H9 (cell line): ENCODE measurements at regions not wholly inside any gene's neighbourhood (a gene's known extent, or its start where the extent isn't known, plus 50 kb on each side); places are given as distances from the start of the nearest gene placed in this dataset.
"Not testable (repeated sequence)": the region's sequence is repeated elsewhere in the genome, so short reads cannot be mapped to it uniquely, and the experiment has no call there.

Source experiments
- DNase-seq: peaks from one replicate; pipeline ENCODE4 v3.0.0-alpha.2; 2017
- H2AFZ ChIP-seq: one replicate; pipeline ENCODE4 v1.6.1; 2013; ENCODE audit warnings: mild to moderate bottlenecking, low read length, control low read depth, moderate library complexity
- H2AK5ac ChIP-seq: 2 replicates; pipeline ENCODE4 v1.6.1; 2013; ENCODE audit warnings: low read length, control low read depth, mixed read lengths; ENCODE audit not compliant: insufficient read length
- H2BK120ac ChIP-seq: one replicate; pipeline ENCODE4 v1.6.1; 2013; ENCODE audit warnings: low read depth, mild to moderate bottlenecking, low read length, control low read depth, inconsistent platforms; ENCODE audit not compliant: poor library complexity, severe bottlenecking
- H2BK12ac ChIP-seq: 2 replicates; pipeline ENCODE4 v1.6.1; 2013; ENCODE audit warnings: low read length, control low read depth, mixed read lengths, low read depth; ENCODE audit not compliant: insufficient read length
- H2BK15ac ChIP-seq: 2 replicates; pipeline ENCODE4 v1.6.1; 2013; ENCODE audit warnings: low read depth, low read length, control low read depth
- H2BK20ac ChIP-seq: one replicate; pipeline ENCODE4 v1.6.1; 2013; ENCODE audit warnings: low read depth, mild to moderate bottlenecking, low read length, control low read depth, inconsistent platforms; ENCODE audit not compliant: poor library complexity, severe bottlenecking
- H2BK5ac ChIP-seq: 2 replicates; pipeline ENCODE4 v1.6.1; 2013; ENCODE audit warnings: low read length, control low read depth, mixed read lengths; ENCODE audit not compliant: insufficient read length
- H3K14ac ChIP-seq: 2 replicates; pipeline ENCODE4 v1.6.1; 2013; ENCODE audit warnings: low read length, control low read depth; ENCODE audit not compliant: insufficient read depth
- H3K18ac ChIP-seq: 2 replicates; pipeline ENCODE4 v1.6.1; 2013; ENCODE audit warnings: low read depth, mild to moderate bottlenecking, mixed read lengths, low read length, control low read depth; ENCODE audit not compliant: insufficient read length
- H3K23ac ChIP-seq: 2 replicates; pipeline ENCODE4 v1.6.1; 2013; ENCODE audit warnings: low read length, control low read depth, mixed read lengths, low read depth; ENCODE audit not compliant: insufficient read length
- H3K23me2 ChIP-seq: 2 replicates; pipeline ENCODE4 v1.6.1; 2013; ENCODE audit warnings: low read depth, mild to moderate bottlenecking, mixed read lengths, low read length, control low read depth; ENCODE audit not compliant: insufficient read length, poor library complexity, severe bottlenecking
- H3K27ac ChIP-seq: 2 replicates; pipeline ENCODE4 v1.5.1; 2013; ENCODE audit warnings: low read length, control low read depth, mixed read lengths, low read depth; ENCODE audit not compliant: insufficient read length
- H3K27me3 ChIP-seq: 2 replicates; pipeline ENCODE4 v1.6.1; 2013; ENCODE audit warnings: low read length, control low read depth, inconsistent platforms; ENCODE audit not compliant: insufficient read depth
- H3K4ac ChIP-seq: 2 replicates; pipeline ENCODE4 v1.6.1; 2013; ENCODE audit warnings: low read depth, mild to moderate bottlenecking, control low read depth, inconsistent platforms, low read length, moderate library complexity
- H3K4me1 ChIP-seq: 2 replicates; pipeline ENCODE4 v1.6.1; 2013; ENCODE audit warnings: low read length, control low read depth, inconsistent platforms; ENCODE audit not compliant: insufficient read depth
- H3K4me2 ChIP-seq: 2 replicates; pipeline ENCODE4 v1.6.1; 2013; ENCODE audit warnings: low read length, control low read depth, mixed read lengths; ENCODE audit not compliant: insufficient read length, insufficient read depth
- H3K56ac ChIP-seq: 2 replicates; pipeline ENCODE4 v1.6.1; 2013; ENCODE audit warnings: low read depth, mild to moderate bottlenecking, mixed read lengths, low read length, control low read depth; ENCODE audit not compliant: insufficient read length
- H3K79me1 ChIP-seq: 2 replicates; pipeline ENCODE4 v1.6.1; 2013; ENCODE audit warnings: low read depth, mild to moderate bottlenecking, moderate library complexity, low read length, control low read depth, inconsistent platforms; ENCODE audit not compliant: insufficient read depth, poor library complexity, severe bottlenecking
- H3K79me2 ChIP-seq: 2 replicates; pipeline ENCODE4 v1.6.1; 2013; ENCODE audit warnings: low read length, control low read depth, inconsistent platforms; ENCODE audit not compliant: insufficient read depth
- H3K9ac ChIP-seq: 2 replicates; pipeline ENCODE4 v1.6.1; 2013; ENCODE audit warnings: low read length, control low read depth, mixed read lengths; ENCODE audit not compliant: insufficient read length; ENCODE audit errors: extremely low read depth
- H3K9me3 ChIP-seq: one replicate; pipeline ENCODE4 v1.6.1; 2013; ENCODE audit warnings: low read depth, low read length, inconsistent platforms; ENCODE audit not compliant: control insufficient read depth
- H3T11ph ChIP-seq: one replicate; pipeline ENCODE4 v1.6.1; 2013; ENCODE audit warnings: mild to moderate bottlenecking, low read length, control low read depth, inconsistent platforms
- H4K20me1 ChIP-seq: one replicate; pipeline ENCODE4 v1.6.1; 2013; ENCODE audit not compliant: control insufficient read depth, insufficient read length, insufficient read depth
- H4K5ac ChIP-seq: 2 replicates; pipeline ENCODE4 v1.6.1; 2013; ENCODE audit warnings: low read depth, mild to moderate bottlenecking, mixed read lengths, low read length, control low read depth; ENCODE audit not compliant: insufficient read length
- H4K8ac ChIP-seq: replicated peaks from 2 replicates; pipeline ENCODE4 v1.6.1; 2013; ENCODE audit warnings: low read length, control low read depth, mixed read lengths, low read depth; ENCODE audit not compliant: insufficient read length
- H4K91ac ChIP-seq: 2 replicates; pipeline ENCODE4 v1.6.1; 2013; ENCODE audit warnings: low read depth, mild to moderate bottlenecking, moderate library complexity, mixed read lengths, low read length, control low read depth; ENCODE audit not compliant: insufficient read length
- H3K27ac Mint-ChIP-seq, 3 experiments: 2 replicates in 2 of 3; 3 replicates in 1 of 3; pipeline ENCODE4 v1.8.0; 2020 to 2021; ENCODE audit warnings: mixed read lengths in 3 of 3, mild to moderate bottlenecking in 1 of 3, moderate library complexity in 1 of 3
- H3K27me3 Mint-ChIP-seq: 2 replicates; pipeline ENCODE4 v1.8.0; 2021; ENCODE audit warnings: low read depth, mild to moderate bottlenecking, moderate library complexity, mixed read lengths
- H3K36me3 Mint-ChIP-seq, 3 experiments: 2 replicates in 2 of 3; 3 replicates in 1 of 3; pipeline ENCODE4 v1.8.0; 2020 to 2021; ENCODE audit warnings: low read depth in 3 of 3, mixed read lengths in 3 of 3; ENCODE audit not compliant: insufficient read depth in 1 of 3
- H3K4me1 Mint-ChIP-seq, 2 experiments: 2 replicates each; pipeline ENCODE4 v1.8.0; 2020; ENCODE audit warnings: mixed read lengths in 2 of 2
- H3K4me3 Mint-ChIP-seq, 2 experiments: 2 replicates in 1 of 2; 3 replicates in 1 of 2; pipeline ENCODE4 v1.8.0; 2020 to 2021; ENCODE audit warnings: mild to moderate bottlenecking in 2 of 2, mixed read lengths in 2 of 2, moderate library complexity in 1 of 2
- H3K9me3 Mint-ChIP-seq, 2 experiments: 2 replicates in 1 of 2; 3 replicates in 1 of 2; pipeline ENCODE4 v1.8.0; 2020; ENCODE audit warnings: mild to moderate bottlenecking in 2 of 2, mixed read lengths in 2 of 2, moderate library complexity in 1 of 2
- WGBS: extraction: QIAGEN DNeasy Blood & Tissue Kit; methylation state at CpG from one replicate; pipeline ENCODE4 v1.1.7; 2013; ENCODE audit warnings: missing lambda C conversion rate, low lambda C conversion rate, mixed read lengths; ENCODE audit not compliant: insufficient read length; ENCODE audit errors: extremely low coverage; 5-methylcytosine and 5-hydroxymethylcytosine counted together
- TF ChIP-seq, protein P1 (sequence below): fragments of 200-600 bp; sonication (generic); conservative IDR thresholded peaks from 3 replicates; pipeline ENCODE4 v1.8.0; 2021; ENCODE audit warnings: antibody characterized with exemption, mild to moderate bottlenecking

- Histone ChIP-seq H4K91ac (no peak overlapping the region), H3K4me2 (no peak overlapping the region), H3T11ph (no peak overlapping the region), H3K27ac (no peak overlapping the region), H4K20me1 (no peaks in the 10 kb centered on the region), H3K18ac (no peak overlapping the region), H3K4ac (no peak overlapping the region), H4K5ac (no peak overlapping the region), H3K9ac (no peak overlapping the region), H2BK15ac (no peak overlapping the region), H2BK12ac (no peak overlapping the region), H3K79me2 (no peaks in the 10 kb centered on the region), H2BK20ac (no peak overlapping the region), H3K23me2 (no peaks in the 10 kb centered on the region), H3K56ac (no peak overlapping the region), H4K8ac (no peak overlapping the region), H3K27me3 (no peaks in the 10 kb centered on the region), H3K9me3 (no peaks in the 10 kb centered on the region), H2BK5ac (no peak overlapping the region), H2AFZ (no peak overlapping the region), H3K4me1 (no peaks in the 10 kb centered on the region), H2BK120ac (no peak overlapping the region), H3K23ac (no peak overlapping the region), H3K14ac (no peak overlapping the region), H2AK5ac (no peak overlapping the region), H3K79me1 (no peaks in the 10 kb centered on the region)
- TF ChIP-seq, protein P1, sequence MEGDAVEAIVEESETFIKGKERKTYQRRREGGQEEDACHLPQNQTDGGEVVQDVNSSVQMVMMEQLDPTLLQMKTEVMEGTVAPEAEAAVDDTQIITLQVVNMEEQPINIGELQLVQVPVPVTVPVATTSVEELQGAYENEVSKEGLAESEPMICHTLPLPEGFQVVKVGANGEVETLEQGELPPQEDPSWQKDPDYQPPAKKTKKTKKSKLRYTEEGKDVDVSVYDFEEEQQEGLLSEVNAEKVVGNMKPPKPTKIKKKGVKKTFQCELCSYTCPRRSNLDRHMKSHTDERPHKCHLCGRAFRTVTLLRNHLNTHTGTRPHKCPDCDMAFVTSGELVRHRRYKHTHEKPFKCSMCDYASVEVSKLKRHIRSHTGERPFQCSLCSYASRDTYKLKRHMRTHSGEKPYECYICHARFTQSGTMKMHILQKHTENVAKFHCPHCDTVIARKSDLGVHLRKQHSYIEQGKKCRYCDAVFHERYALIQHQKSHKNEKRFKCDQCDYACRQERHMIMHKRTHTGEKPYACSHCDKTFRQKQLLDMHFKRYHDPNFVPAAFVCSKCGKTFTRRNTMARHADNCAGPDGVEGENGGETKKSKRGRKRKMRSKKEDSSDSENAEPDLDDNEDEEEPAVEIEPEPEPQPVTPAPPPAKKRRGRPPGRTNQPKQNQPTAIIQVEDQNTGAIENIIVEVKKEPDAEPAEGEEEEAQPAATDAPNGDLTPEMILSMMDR, result no peak
- WGBS, result no CpG with 5 or more reads among the region's 3 CpGs
- Mint-ChIP-seq H3K36me3 (no peaks in the 10 kb centered on the region), H3K4me3 (no peak overlapping the region), H3K9me3 (no peaks in the 10 kb centered on the region), H3K27ac (no peak overlapping the region), H3K27me3 (peaks cover 7% of the 10 kb centered on the region), H3K4me1 (peaks cover 3% of the 10 kb centered on the region in 2 experiments; a peak in 2 of 4 replicates)
- no peak for DNase-seq
These were observed 368.4 kb upstream of the PODXL start for GRCh38 chr7:131924857-131925256.

- H3K23ac ChIP-seq, H3K14ac ChIP-seq, H2AK5ac ChIP-seq, H3K4me1 ChIP-seq, H2BK12ac ChIP-seq, H3K9me3 ChIP-seq, H4K91ac ChIP-seq, H2BK120ac ChIP-seq, H4K20me1 ChIP-seq, H3K4me1 Mint-ChIP-seq, DNase-seq, H3K56ac ChIP-seq, H3K79me2 ChIP-seq, H3K4me3 Mint-ChIP-seq, H2BK15ac ChIP-seq, H2BK5ac ChIP-seq, H3K4ac ChIP-seq, H3K27ac ChIP-seq, H2AFZ ChIP-seq, H3K36me3 Mint-ChIP-seq, H3K27me3 ChIP-seq, H3K79me1 ChIP-seq, H3K9me3 Mint-ChIP-seq, H3K18ac ChIP-seq, H2BK20ac ChIP-seq, H3K27me3 Mint-ChIP-seq, H4K8ac ChIP-seq, H3K9ac ChIP-seq, H3K23me2 ChIP-seq, H4K5ac ChIP-seq, H3K4me2 ChIP-seq, H3T11ph ChIP-seq, H3K27ac Mint-ChIP-seq: not testable (repeated sequence)
- WGBS, result no CpG with 5 or more reads among the region's 10 CpGs
These were observed 366.5 kb upstream of the PODXL start for GRCh38 chr7:131922948-131923347.
